ENCODE measurements at regions not wholly inside any gene's neighbourhood (a gene's known extent, or its start where the extent isn't known, plus 50 kb on each side); places are given as distances from the start of the nearest gene placed in this dataset.
"Not testable (repeated sequence)": the region's sequence is repeated elsewhere in the genome, so short reads cannot be mapped to it uniquely, and the experiment has no call there.

DNA sequence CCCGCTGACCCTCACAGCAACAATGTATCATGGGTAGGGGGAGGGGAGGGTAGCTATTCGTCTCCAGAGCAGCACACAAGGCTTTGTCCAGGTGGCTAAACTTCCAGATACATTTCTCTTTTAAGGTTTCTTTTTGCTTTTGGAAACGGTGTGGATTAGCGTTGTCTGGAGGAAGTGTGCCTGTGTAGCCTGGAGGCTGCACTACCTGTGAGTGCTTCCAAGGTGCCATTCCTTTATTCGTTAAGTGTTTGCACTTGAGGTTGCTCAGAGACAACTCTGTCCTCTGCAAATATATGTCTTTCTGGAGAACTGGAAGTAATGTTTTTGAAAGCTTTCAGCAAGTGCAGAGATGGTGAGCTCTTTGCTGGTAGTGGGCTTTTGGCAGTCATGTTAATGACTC lies 53.1 kb downstream of the HSFY1 start:
- DNase-seq (ENCODE audit: low spot score); H3K4me1 Mint-ChIP-seq (ENCODE audit: low read depth); H3K4me3 Mint-ChIP-seq; H3K36me3 Mint-ChIP-seq (ENCODE audit: low read depth); H3K27ac Mint-ChIP-seq; H3K9me3 Mint-ChIP-seq; H3K27me3 Mint-ChIP-seq (ENCODE audit: low read depth): not testable (repeated sequence)

DNA sequence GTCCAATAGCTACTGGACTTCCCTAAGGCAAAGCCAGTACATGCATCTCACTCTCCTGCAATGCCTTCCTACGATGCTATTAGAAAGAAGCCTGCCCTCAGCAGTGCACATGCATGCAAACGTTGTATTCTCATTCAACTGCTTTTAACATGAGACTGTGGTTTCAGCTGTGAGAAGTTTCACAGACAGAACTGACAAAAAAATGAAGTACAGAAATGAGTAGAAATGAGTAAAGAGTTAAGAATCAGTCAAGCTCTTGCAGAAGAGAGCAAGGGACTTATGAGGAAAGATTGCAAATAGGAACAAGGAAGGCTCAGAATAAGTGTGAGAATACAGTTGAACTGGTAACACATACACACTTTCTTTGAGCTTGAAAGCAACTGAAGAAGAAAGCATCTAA lies 54.8 kb downstream of the HSFY1 start:
- H3K36me3 Mint-ChIP-seq (ENCODE audit: low read depth); H3K4me1 Mint-ChIP-seq (ENCODE audit: low read depth): not testable (repeated sequence)

GRCh38 chrY:18606251-18606650 lies 59.7 kb downstream of the HSFY1 start:
- H3K9me3 Mint-ChIP-seq; H3K4me3 Mint-ChIP-seq; H3K4me1 Mint-ChIP-seq (ENCODE audit: low read depth); DNase-seq (ENCODE audit: low spot score); H3K36me3 Mint-ChIP-seq (ENCODE audit: low read depth); H3K27ac Mint-ChIP-seq; H3K27me3 Mint-ChIP-seq (ENCODE audit: low read depth): not testable (repeated sequence)

More for the DNA sequence above, 54.8 kb downstream of the HSFY1 start:
- H3K27ac Mint-ChIP-seq; DNase-seq (ENCODE audit: low spot score); H3K27me3 Mint-ChIP-seq (ENCODE audit: low read depth); H3K4me3 Mint-ChIP-seq; H3K9me3 Mint-ChIP-seq: not testable (repeated sequence)

- not testable (repeated sequence) for H3K4me3 Mint-ChIP-seq; H3K36me3 Mint-ChIP-seq (ENCODE audit: low read depth); H3K27me3 Mint-ChIP-seq (ENCODE audit: low read depth); H3K4me1 Mint-ChIP-seq (ENCODE audit: low read depth); DNase-seq (ENCODE audit: low spot score); H3K9me3 Mint-ChIP-seq; H3K27ac Mint-ChIP-seq
Measured at GRCh38 chrY:18608205-18608604, 61.7 kb downstream of the HSFY1 start.

- not testable (repeated sequence) for H3K27ac Mint-ChIP-seq; H3K36me3 Mint-ChIP-seq (ENCODE audit: low read depth); H3K4me3 Mint-ChIP-seq; H3K27me3 Mint-ChIP-seq (ENCODE audit: low read depth); DNase-seq (ENCODE audit: low spot score); H3K9me3 Mint-ChIP-seq; H3K4me1 Mint-ChIP-seq (ENCODE audit: low read depth)
Measured at GRCh38 chrY:18615809-18616208, 69.3 kb downstream of the HSFY1 start.

GRCh38 chrY:18629805-18630516 lies 83.4 kb downstream of the HSFY1 start:
- not testable (repeated sequence) for H3K4me1 Mint-ChIP-seq (ENCODE audit: low read depth); H3K27ac Mint-ChIP-seq; H3K4me3 Mint-ChIP-seq; H3K9me3 Mint-ChIP-seq; DNase-seq (ENCODE audit: low spot score); H3K27me3 Mint-ChIP-seq (ENCODE audit: low read depth); H3K36me3 Mint-ChIP-seq (ENCODE audit: low read depth)

DNA sequence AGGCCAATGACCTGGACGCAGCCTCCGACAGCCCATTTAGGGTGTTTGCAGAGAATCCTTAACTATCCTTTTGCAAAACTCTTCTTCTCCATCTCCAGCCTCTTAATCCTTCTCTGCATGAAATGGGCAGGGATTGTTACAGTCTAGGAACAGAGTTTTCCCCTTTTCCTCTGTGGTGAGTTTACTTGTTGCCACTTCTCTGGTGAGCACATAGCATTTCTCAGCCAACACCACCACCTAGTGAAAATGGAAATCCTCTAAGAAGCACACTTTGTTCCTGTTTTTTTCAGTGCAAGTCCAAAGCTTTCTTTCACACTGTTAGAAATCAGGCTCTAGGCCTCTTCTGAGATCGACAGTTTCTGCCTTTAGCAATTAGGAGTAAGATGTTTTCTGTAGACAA lies 84.1 kb downstream of the HSFY1 start:
- not testable (repeated sequence) for H3K9me3 Mint-ChIP-seq; H3K27ac Mint-ChIP-seq; H3K36me3 Mint-ChIP-seq (ENCODE audit: low read depth); H3K4me1 Mint-ChIP-seq (ENCODE audit: low read depth); H3K4me3 Mint-ChIP-seq; H3K27me3 Mint-ChIP-seq (ENCODE audit: low read depth); DNase-seq (ENCODE audit: low spot score)

GRCh38 chrY:18631610-18632009 lies 85.1 kb downstream of the HSFY1 start:
- H3K4me3 Mint-ChIP-seq; H3K27ac Mint-ChIP-seq; H3K36me3 Mint-ChIP-seq (ENCODE audit: low read depth); H3K4me1 Mint-ChIP-seq (ENCODE audit: low read depth); H3K9me3 Mint-ChIP-seq; H3K27me3 Mint-ChIP-seq (ENCODE audit: low read depth); DNase-seq (ENCODE audit: low spot score): not testable (repeated sequence)

DNA sequence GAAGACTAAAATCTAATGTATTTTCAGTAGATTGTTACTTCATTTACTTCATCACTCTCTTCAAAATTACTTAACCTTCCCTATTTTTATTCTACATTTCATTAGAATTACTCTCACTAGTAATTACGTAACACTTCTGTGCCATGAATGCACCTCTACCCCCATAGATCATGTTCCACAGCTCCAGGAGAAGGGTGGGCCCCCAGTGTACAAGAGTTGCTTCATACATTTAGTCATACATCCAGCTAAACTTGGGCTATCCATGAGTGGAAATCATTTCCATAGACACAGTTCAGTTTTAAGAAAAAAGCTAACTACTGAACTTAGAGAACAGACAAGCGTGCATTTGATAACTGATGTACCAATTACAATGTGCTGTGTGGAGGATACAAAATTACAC lies 104.2 kb downstream of the HSFY1 start:
- Mint-ChIP-seq H3K27ac (no peak overlapping the region), H3K4me3 (no peak overlapping the region), H3K4me1 (ENCODE audit: low read depth) (no peaks in the 10 kb centered on the region), H3K9me3 (no peaks in the 10 kb centered on the region), H3K27me3 (ENCODE audit: low read depth) (peaks cover 1% of the 10 kb centered on the region), H3K36me3 (ENCODE audit: low read depth) (no peaks in the 10 kb centered on the region)
- no peak for DNase-seq (ENCODE audit: low spot score)

- no peaks in the 10 kb centered on the region for H3K27me3 Mint-ChIP-seq (ENCODE audit: low read depth)
Measured at GRCh38 chrY:18664559-18664958, 109.0 kb downstream of the HSFY2 start.

GRCh38 chrY:18669790-18670189 lies 103.7 kb downstream of the HSFY2 start:
- no peak overlapping the region for H3K4me3 Mint-ChIP-seq
- peaks cover 14% of the 10 kb centered on the region for H3K4me1 Mint-ChIP-seq (ENCODE audit: low read depth)
- H3K36me3 Mint-ChIP-seq (ENCODE audit: low read depth): peaks cover 3% of the 10 kb centered on the region
- peaks cover 7% of the 10 kb centered on the region for H3K9me3 Mint-ChIP-seq
- DNase-seq (ENCODE audit: low spot score): no peak
- no peaks in the 10 kb centered on the region for H3K27me3 Mint-ChIP-seq (ENCODE audit: low read depth)
- H3K27ac Mint-ChIP-seq: no peak overlapping the region

More at GRCh38 chrY:18664559-18664958, 109.0 kb downstream of the HSFY2 start:
- no peak for DNase-seq (ENCODE audit: low spot score)
- Mint-ChIP-seq H3K27ac (peak overlapping the region; percentile 56), H3K4me1 (ENCODE audit: low read depth) (peaks cover 28% of the 10 kb centered on the region), H3K4me3 (peak overlapping the region; percentile 67), H3K36me3 (ENCODE audit: low read depth) (peaks cover 7% of the 10 kb centered on the region), H3K9me3 (peaks cover 7% of the 10 kb centered on the region)

GRCh38 chrY:18671970-18672369 lies 101.6 kb downstream of the HSFY2 start:
- Mint-ChIP-seq H3K9me3 (no peaks in the 10 kb centered on the region), H3K4me1 (ENCODE audit: low read depth) (peaks cover 9% of the 10 kb centered on the region), H3K4me3 (no peak overlapping the region), H3K36me3 (ENCODE audit: low read depth) (no peaks in the 10 kb centered on the region), H3K27me3 (ENCODE audit: low read depth) (no peaks in the 10 kb centered on the region), H3K27ac (no peak overlapping the region)
- no peak for DNase-seq (ENCODE audit: low spot score)

GRCh38 chrY:18686027-18686426 lies 87.5 kb downstream of the HSFY2 start:
- not testable (repeated sequence) for H3K27ac Mint-ChIP-seq; H3K9me3 Mint-ChIP-seq; H3K36me3 Mint-ChIP-seq (ENCODE audit: low read depth); H3K27me3 Mint-ChIP-seq (ENCODE audit: low read depth); DNase-seq (ENCODE audit: low spot score); H3K4me3 Mint-ChIP-seq; H3K4me1 Mint-ChIP-seq (ENCODE audit: low read depth)

DNA sequence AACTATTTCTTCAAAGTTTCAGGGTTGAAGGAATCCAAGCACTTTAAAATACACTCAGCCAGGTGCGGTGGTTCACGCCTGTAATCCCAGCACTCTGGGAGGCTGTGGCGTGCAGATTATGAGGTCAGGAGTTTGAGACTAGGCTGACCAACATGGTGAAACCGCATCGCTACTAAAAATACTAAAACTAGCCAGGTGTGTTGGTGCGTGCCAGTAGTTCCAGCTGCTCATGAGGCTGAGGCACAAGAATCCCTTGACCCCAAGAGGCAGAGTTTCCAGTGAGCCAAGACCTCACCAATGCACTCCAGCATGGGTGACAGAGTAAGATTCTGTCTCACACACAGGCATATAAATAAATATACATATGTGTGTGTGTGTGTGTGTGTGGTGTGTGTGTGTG lies 85.2 kb downstream of the HSFY2 start:
- H3K4me3 Mint-ChIP-seq; H3K27ac Mint-ChIP-seq; DNase-seq (ENCODE audit: low spot score); H3K27me3 Mint-ChIP-seq (ENCODE audit: low read depth); H3K4me1 Mint-ChIP-seq (ENCODE audit: low read depth); H3K36me3 Mint-ChIP-seq (ENCODE audit: low read depth); H3K9me3 Mint-ChIP-seq: not testable (repeated sequence)

DNA sequence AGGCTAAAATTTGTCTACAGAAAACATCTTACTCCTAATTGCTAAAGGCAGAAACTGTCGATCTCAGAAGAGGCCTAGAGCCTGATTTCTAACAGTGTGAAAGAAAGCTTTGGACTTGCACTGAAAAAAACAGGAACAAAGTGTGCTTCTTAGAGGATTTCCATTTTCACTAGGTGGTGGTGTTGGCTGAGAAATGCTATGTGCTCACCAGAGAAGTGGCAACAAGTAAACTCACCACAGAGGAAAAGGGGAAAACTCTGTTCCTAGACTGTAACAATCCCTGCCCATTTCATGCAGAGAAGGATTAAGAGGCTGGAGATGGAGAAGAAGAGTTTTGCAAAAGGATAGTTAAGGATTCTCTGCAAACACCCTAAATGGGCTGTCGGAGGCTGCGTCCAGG lies 84.1 kb downstream of the HSFY2 start:
- not testable (repeated sequence) for H3K4me3 Mint-ChIP-seq; H3K27me3 Mint-ChIP-seq (ENCODE audit: low read depth); H3K4me1 Mint-ChIP-seq (ENCODE audit: low read depth); H3K9me3 Mint-ChIP-seq; H3K36me3 Mint-ChIP-seq (ENCODE audit: low read depth); H3K27ac Mint-ChIP-seq; DNase-seq (ENCODE audit: low spot score)

All from T-helper 2 cell treated with Interferon-gamma antibody and Interleukin-4, amounts not matched to agents 5 μg/mL and 100 μg/mL, for 36 hours (primary cell).